ENCODE measurements at regions not wholly inside any gene's neighbourhood (a gene's known extent, or its start where the extent isn't known, plus 50 kb on each side); places are given as distances from the start of the nearest gene placed in this dataset.

GRCh38 chr6:125668071-125668470 lies 81.4 kb upstream of the HEY2 start:
- in situ Hi-C loops (cut with HindIII; ENCODE audit: low sequenced_read_pairs), result no loop called here
- DNase-seq (ENCODE audit: low read depth), result no peak
- TF ChIP-seq CTCF (IDR thresholded peaks at IDR 0.05; ENCODE audit: low read depth, low read length, missing control alignments), result no peak
- no peak overlapping the region for H3K4me3 ChIP-seq (ENCODE audit: low read depth, low read length)

GRCh38 chr6:125670568-125670967 lies 78.9 kb upstream of the HEY2 start:
- in situ Hi-C loops (cut with HindIII; ENCODE audit: low sequenced_read_pairs), result no loop called here
- no peak for DNase-seq (ENCODE audit: low read depth)
- H3K4me3 ChIP-seq (ENCODE audit: low read depth, low read length), result no peak overlapping the region
- no peak for TF ChIP-seq CTCF (IDR thresholded peaks at IDR 0.05; ENCODE audit: low read depth, low read length, missing control alignments)

- H3K4me3 ChIP-seq (ENCODE audit: low read depth, low read length), result no peak overlapping the region
- no peak for DNase-seq (ENCODE audit: low read depth)
- TF ChIP-seq CTCF (IDR thresholded peaks at IDR 0.05; ENCODE audit: low read depth, low read length, missing control alignments), result no peak
- in situ Hi-C loops (cut with HindIII; ENCODE audit: low sequenced_read_pairs), result no loop called here
Observed at GRCh38 chr6:125671323-125671722, 78.1 kb upstream of the HEY2 start.

- no peak overlapping the region for H3K4me3 ChIP-seq (ENCODE audit: low read depth, low read length)
- in situ Hi-C loops (cut with HindIII; ENCODE audit: low sequenced_read_pairs), result no loop called here
- no peak for TF ChIP-seq CTCF (IDR thresholded peaks at IDR 0.05; ENCODE audit: low read depth, low read length, missing control alignments)
- no peak for DNase-seq (ENCODE audit: low read depth)
Observed at GRCh38 chr6:125674230-125674629, 75.2 kb upstream of the HEY2 start.

- TF ChIP-seq CTCF (IDR thresholded peaks at IDR 0.05; ENCODE audit: low read depth, low read length, missing control alignments), result no peak
- in situ Hi-C loops (cut with HindIII; ENCODE audit: low sequenced_read_pairs), result no loop called here
- DNase-seq (ENCODE audit: low read depth), result no peak
- no peak overlapping the region for H3K4me3 ChIP-seq (ENCODE audit: low read depth, low read length)
Observed at GRCh38 chr6:125678601-125679000, 70.8 kb upstream of the HEY2 start.

- no peak for TF ChIP-seq CTCF (IDR thresholded peaks at IDR 0.05; ENCODE audit: low read depth, low read length, missing control alignments)
- H3K4me3 ChIP-seq (ENCODE audit: low read depth, low read length), result no peak overlapping the region
- no peak for DNase-seq (ENCODE audit: low read depth)
- in situ Hi-C loops (cut with HindIII; ENCODE audit: low sequenced_read_pairs), result no loop called here
Observed at GRCh38 chr6:125679128-125679527, 70.3 kb upstream of the HEY2 start.

GRCh38 chr6:125679651-125680050 lies 69.8 kb upstream of the HEY2 start:
- H3K4me3 ChIP-seq (ENCODE audit: low read depth, low read length), result no peak overlapping the region
- TF ChIP-seq CTCF (IDR thresholded peaks at IDR 0.05; ENCODE audit: low read depth, low read length, missing control alignments), result no peak
- no peak for DNase-seq (ENCODE audit: low read depth)
- in situ Hi-C loops (cut with HindIII; ENCODE audit: low sequenced_read_pairs), result no loop called here
